ENCODE measurements at regions not wholly inside any gene's neighbourhood (a gene's known extent, or its start where the extent isn't known, plus 50 kb on each side); places are given as distances from the start of the nearest gene placed in this dataset.

DNA sequence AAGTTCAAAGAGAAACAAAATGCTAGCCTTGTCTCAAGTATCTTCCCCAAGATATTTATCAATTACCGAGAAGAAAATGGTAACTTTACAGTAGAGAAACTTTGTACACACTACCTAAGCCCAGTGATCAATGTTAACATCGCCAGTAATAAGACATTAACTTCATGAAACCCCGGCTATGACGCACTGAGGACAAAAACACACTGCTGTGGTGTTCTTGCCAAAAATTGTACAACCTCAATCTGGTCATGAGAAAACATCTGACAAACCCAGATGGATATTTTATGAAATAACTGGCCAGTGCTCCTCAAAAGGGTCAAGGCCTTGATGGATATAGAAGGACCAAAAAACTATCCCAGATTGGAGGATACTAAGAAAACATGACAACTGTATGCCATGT lies 85.5 kb upstream of the DTNBP1 start:
- Histone ChIP-seq H2BK5ac (ENCODE audit: insufficient read length, low read length) (no peak overlapping the region), H3K56ac (ENCODE audit: insufficient read length, low read depth, low read length) (no peak overlapping the region), H4K8ac (replicated peaks; ENCODE audit: insufficient read length, low read depth, low read length) (no peak overlapping the region), H3K18ac (ENCODE audit: insufficient read length, low read depth, low read length) (no peak overlapping the region), H3K4me1 (ENCODE audit: insufficient read depth, low read length) (no peaks in the 10 kb centered on the region; the same call in 1 of the 2 replicates), H4K91ac (ENCODE audit: insufficient read length, low read depth, low read length) (no peak overlapping the region), H2BK20ac (ENCODE audit: low read depth, low read length, poor library complexity, severe bottlenecking) (no peak overlapping the region), H3K79me2 (ENCODE audit: insufficient read depth, low read length) (no peaks in the 10 kb centered on the region), H2BK12ac (ENCODE audit: insufficient read length, low read depth, low read length) (no peak overlapping the region), H3K9ac (ENCODE audit: extremely low read depth, insufficient read length, low read length) (no peak overlapping the region), H3K23me2 (ENCODE audit: insufficient read length, low read depth, low read length, poor library complexity, severe bottlenecking) (no peaks in the 10 kb centered on the region), H3K23ac (ENCODE audit: insufficient read length, low read depth, low read length) (no peak overlapping the region), H3K79me1 (ENCODE audit: insufficient read depth, low read depth, low read length, poor library complexity, severe bottlenecking) (no peaks in the 10 kb centered on the region), H4K5ac (ENCODE audit: insufficient read length, low read depth, low read length) (no peak overlapping the region), H2AK5ac (ENCODE audit: insufficient read length, low read length) (no peak overlapping the region), H3K27me3 (ENCODE audit: insufficient read depth, low read length) (no peaks in the 10 kb centered on the region), H2BK15ac (ENCODE audit: low read depth, low read length) (no peak overlapping the region), H3K4me2 (ENCODE audit: insufficient read depth, insufficient read length, low read length) (no peak overlapping the region), H4K20me1 (ENCODE audit: control insufficient read depth, insufficient read depth, insufficient read length) (no peaks in the 10 kb centered on the region), H3K9me3 (ENCODE audit: control insufficient read depth, low read depth, low read length) (no peaks in the 10 kb centered on the region), H2BK120ac (ENCODE audit: low read depth, low read length, poor library complexity, severe bottlenecking) (no peak overlapping the region), H3T11ph (ENCODE audit: low read length) (no peak overlapping the region), H2AFZ (ENCODE audit: low read length) (no peak overlapping the region), H3K27ac (ENCODE audit: insufficient read length, low read depth, low read length) (no peak overlapping the region), H3K14ac (ENCODE audit: insufficient read depth, low read length) (no peak overlapping the region), H3K4ac (ENCODE audit: low read depth, low read length) (no peak overlapping the region)
- Mint-ChIP-seq H3K27me3 (ENCODE audit: low read depth) (no peaks in the 10 kb centered on the region; the same call in 1 of the 2 replicates), H3K4me1 (peaks cover 16 to 22% of the 10 kb centered on the region in 2 experiments), H3K9me3 (peaks cover 0 to 9% of the 10 kb centered on the region in 2 experiments; a peak in 4 of 5 replicates), H3K27ac (no peak overlapping the region), H3K4me3 (no peak overlapping the region), H3K36me3 (ENCODE audit: insufficient read depth in 1 of 3, low read depth in 3 of 3) (peaks cover 0 to 9% (median 5%) of the 10 kb centered on the region in 3 experiments; a peak in 5 of 7 replicates)
- no peak for TF ChIP-seq CTCF (conservative IDR thresholded peaks at IDR 0.05)
- no CpG with 5 or more reads among the region's 4 CpGs for WGBS (ENCODE audit: extremely low coverage, insufficient read length, low lambda C conversion rate)
- no peak for DNase-seq
